NCI-H146 (cell line): ENCODE measurements at regions not wholly inside any gene's neighbourhood (a gene's known extent, or its start where the extent isn't known, plus 50 kb on each side); places are given as distances from the start of the nearest gene placed in this dataset.
"Not testable (repeated sequence)": the region's sequence is repeated elsewhere in the genome, so short reads cannot be mapped to it uniquely, and the experiment has no call there.

ENCODE experiments used
- DNase-seq: peaks from one replicate; lab custom pipeline; 2025; lab: John Stamatoyannopoulos, UW

DNA sequence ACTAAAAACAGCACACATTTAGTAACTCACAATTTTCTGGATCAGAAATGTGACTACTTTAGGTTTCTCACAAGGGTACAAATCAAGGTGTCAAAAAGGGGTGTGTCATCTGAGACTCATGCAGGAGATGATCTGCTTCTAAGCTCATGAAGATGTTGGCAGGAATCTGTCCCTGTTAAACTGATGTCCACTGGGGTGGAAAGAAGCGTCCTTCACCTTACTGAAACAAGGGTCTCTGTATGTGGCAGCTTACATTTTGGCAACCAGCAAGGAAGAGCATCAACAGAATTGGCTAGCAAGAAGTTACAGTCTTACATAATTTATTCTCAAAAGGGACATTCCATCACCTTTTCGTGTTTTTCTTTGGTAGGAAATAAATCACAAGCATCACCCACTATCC, 1223.8 kb downstream of the AMY1C start:
- peak; percentile 11 for DNase-seq

DNA sequence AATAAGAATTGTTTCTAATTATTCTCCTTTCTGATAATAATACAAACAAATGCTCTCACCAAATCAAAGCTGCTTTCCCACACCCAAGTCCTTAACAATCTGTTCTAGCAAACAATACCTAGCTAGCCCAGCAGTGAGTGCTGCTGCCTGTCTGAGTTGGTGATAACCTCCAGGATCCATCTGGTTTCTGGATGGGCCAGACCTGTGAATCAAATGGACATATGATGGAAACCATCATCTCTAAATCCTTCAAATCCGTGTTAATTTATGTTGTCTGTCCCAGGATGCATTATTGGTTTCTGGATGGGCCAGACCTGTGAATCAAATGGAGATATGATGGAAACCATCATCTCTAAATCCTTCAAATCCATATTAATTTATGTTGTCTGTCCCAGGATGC, 1230.0 kb downstream of the AMY1C start:
- no peak for DNase-seq

DNA sequence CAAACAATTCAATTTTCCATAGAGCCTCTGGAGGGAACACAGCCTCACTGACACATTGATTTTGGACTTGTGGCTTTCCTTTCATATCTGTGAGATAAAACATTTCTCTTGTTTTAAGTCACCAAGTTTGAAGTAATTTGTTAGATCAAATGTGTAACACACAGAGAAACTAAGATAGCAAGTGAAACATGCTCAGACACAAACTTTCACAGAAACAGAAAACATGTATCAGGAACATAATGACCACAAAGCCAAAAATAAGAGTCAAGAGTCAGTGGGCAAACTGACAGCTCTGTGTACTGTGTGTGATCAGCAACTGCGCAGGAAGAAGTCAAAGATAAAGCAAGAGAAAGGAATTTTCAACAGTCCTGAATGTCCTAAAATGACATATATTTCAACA, 1237.5 kb downstream of the AMY1C start:
- no peak for DNase-seq

DNA sequence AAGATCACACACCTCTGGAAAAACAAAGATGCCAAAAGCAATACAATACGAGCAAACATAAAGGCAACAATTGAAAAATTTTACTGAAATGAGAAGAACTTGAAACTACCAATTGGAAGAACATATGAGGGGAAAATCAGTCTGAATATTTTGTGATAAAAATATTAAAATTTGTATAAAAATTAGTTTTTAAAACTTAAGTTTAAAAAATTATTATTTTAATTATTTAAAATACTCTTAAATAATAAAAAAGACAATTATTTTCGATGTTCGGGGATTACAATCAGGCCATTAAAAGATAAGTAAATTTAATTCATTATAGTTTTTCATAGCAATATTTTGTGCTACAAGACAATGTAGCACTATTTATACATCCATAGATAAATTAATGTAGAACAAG, 1239.3 kb downstream of the AMY1C start:
- no peak for DNase-seq

DNA sequence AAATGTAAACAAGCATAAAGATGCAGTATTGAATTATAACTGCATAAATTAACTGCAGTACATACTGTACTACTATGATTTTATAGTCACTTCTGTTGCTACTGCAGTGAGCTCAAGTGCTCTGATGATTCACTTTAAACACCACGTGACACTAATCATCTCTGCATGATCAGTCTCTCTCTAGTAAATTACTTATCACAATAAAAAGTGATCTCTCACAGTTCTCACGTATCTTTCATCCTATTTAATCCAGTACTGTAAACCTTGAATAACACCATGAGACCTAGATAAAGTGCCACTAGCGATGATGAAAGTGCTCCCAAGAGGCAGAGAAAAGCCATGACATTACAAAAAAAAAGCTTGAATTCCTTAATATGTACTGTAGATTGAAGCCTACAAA, 1242.0 kb downstream of the AMY1C start:
- peak; percentile 39 for DNase-seq

DNA sequence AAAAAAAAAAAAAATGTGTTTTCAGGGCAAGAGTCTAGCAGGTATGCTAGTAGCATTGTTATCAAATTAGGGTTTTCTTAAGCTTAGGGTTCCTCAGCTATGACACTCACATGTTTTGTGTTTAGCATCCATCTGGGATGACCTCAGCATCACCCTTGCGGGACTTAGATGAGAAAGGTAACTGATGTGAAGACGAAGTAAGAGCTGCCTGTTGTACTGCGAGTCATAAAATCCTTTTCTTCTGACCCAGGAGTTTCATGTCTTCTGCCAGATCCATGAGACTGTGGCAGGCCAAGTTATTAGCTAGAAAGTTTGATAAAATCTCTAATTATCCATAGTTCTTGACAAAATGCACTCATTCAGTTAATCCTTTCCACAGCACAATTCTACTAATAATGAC, 1251.1 kb downstream of the AMY1C start:
- DNase-seq = no peak

DNA sequence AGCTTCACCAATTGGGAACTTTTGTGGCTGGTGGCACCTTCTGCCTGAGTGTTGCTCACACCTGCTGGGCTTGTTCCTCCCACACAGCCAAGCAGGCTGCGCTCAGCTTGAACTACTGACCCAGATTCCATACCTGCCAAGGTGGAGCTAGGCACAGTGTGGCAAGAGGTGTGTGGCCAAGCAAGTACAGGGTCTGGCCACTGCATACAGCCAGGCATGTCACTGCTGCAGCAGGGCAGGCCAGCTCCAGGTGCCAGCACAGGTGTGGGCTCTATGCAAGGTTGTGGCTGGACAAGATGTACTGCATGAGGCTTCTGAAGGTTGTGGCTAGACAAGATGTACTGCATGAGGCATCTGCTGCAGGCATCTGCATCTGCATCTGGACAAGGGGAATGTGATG, 1254.8 kb downstream of the AMY1C start:
- no peak for DNase-seq

DNA sequence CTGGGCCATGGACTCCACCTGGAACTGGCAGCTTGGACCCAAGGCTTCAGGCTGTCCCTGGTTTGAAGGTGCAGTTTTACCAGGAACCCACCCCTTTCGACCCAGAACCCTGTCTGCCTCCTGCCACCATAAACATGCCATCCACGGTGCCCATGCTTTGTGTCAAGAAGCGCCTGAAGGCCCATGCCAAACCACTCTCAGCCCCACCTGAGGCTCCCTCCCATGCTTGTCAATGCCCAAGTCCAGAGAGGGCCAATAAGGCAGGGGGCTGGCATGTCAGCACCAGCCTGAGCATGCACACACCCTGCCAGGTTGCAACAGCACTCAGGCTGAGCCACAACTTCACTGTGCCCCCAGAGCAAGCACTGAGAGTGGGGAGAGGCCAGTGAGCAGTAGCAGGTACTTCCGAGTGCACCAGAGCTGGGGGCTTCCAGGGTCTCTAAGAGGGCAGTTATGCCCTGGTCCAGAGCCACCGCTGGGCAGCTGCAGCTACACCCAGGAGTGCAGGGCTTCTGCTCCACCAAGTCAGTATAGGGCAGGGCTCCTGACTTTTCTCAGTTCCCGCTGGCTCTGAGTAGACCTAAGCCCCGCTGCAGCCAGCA, 1256.0 kb downstream of the AMY1C start:
- no peak for DNase-seq

DNA sequence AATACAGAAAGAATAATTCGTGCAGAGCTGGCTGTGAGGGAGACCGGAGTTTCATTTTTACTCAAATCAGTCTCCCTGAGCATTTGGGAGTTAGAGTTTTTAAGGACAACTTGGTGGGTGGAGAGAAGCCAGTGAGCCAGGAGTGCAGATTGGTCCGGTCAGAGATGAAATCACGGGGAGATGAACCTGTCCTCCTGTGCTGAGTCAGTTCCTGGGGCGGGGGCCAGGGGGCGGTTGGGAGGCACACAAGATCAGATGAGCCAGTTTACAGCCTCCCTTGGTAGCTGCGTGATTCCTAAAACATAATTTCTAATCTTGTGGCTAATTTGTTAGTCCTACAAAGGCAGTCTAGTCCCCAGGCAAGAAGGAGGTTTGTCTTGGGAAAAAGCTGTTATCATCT, 1267.9 kb downstream of the AMY1C start:
- no peak for DNase-seq

DNA sequence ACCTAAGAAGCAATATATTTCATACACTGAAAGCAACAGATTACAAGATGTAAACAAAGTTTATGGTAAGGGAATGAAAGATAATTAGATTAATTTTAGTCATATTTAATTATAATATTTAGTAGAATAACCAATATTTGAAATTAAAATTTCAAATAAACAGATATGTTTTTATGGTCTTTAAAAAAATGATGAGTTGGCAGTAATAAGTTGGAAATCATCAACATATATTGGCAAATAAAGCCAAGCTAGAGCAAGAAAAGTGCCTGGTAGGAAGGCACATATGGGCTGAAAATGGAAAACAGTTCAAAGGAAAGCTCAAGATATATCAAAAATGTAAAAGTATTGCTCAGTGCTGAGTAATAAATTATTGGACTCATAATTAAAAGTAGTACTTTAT, 1274.0 kb downstream of the AMY1C start:
- DNase-seq = no peak

DNA sequence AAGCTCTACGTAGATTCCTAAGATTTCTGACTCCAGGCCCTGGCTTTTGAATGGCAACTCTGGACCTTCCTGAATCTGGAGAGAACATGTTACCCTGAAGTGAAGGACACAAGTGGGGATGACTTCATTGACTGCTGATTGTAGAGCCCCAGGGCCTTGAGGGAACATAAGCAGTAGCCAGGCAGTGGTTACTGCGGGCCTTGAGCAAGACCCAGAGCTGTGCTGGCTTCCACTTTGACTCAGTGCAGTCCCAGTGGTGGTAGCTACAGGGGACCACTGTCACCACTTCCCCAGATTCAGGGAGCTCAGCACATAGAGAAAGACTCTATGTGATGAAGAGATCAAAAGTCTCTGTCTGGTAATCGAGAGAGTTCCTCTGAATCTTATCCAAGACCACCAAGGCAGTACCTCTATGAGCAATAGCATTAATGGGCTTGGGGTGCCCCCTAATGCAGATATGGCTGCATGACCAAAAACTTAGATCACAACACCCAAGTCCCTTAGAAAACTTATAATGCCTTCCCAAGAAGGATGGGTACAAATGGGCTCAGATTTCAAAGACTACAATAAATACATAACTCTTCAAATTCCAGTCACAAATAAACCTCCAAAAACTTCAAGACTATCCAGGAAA, 1278.3 kb downstream of the AMY1C start:
- DNase-seq = no peak

DNA sequence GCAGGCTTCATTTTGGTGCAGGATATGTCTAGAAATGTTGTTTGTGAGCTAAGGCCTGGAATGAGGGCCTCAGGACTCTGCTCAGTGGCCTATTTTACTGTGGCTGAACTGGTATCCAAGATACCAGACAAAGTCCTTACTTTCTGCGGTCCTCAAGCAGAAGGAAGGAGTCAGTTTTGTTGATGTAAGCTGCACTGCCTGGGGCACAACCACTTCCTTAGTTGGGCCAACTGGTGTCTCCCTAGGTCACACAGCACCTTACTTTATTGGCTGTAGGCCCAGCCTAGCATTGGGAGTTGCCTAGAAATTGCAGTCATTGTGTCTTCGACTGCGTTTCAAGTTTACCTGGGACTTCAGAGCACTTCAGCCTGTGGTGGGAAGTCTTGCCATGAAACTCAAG, 1322.7 kb downstream of the AMY1C start:
- no peak for DNase-seq

DNA sequence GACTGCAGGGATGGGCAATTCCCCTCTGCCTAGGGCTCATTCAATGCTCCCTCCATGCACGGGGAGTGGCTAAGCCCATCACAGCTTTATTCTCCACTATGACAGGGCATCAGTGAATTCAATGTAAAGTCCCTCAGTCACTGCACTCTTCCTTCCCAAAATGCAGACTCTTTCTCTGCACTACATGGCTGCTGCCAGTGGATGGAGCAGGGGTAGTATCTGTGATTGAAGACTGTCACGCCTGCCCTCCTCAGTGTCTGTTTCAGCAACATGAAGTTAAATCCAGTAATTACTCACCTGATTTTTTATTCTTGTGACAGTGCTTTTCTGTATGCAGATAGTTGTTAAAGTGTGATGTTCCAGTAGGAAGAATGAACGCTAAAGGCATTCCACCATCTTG, 1323.2 kb downstream of the AMY1C start:
- peak; percentile 11 for DNase-seq

DNA sequence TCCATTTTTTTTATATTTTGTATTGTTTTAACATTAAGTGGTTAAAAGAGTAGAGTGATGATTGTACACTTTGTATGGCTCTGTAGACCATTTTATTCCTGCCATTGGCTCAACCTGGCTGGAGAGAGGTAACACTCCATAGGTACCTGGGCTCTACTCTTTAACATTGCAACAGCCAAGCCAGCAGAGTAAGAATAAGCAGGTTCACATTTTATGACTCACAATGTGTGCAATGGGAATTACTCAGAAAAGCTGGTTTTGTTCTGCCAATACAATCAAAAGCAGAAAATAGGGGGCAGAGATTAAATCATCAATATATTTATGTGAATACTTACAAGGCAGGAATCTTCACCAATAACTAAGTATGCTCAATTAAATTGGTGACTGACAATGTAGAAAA, 1324.0 kb downstream of the AMY1C start:
- DNase-seq = no peak

DNA sequence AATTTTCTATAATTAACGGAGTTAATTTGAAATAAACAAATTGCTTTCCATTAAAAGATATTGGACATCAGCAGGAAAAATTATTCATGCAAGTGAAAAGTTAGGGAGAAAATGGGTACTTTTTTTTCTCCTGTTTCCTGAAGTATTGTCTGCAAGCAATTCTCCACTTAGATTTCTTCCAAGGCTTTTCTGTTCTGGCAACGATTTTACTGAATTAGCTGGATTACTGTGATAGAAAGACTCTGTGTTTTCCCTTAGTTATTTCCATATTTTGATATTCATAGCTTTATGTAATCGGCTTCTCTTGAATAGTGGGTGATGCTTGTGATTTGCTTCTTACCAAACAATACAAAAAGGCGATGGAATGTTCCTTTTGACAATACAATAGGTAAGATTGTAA, 1333.9 kb downstream of the AMY1C start:
- no peak for DNase-seq

DNA sequence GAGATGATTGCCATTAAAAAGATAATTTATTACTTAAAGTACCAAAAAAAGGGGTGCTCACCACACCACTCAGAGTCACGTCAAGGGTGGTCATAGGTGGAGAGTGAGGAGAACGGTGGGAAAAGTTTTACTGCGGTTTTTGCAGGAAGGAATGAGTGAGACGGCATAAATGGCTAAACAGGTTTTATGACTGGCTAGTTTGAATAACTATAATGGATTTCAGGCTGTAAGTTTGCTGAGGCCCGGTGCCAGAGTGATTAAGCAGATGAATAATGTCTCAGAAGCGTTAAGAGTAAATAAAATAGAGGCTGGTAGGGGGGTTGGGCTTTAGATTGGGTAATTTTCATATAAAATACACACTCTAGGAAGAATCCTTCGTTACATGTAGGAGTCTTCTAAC, 1337.8 kb downstream of the AMY1C start:
- DNase-seq = no peak

DNA sequence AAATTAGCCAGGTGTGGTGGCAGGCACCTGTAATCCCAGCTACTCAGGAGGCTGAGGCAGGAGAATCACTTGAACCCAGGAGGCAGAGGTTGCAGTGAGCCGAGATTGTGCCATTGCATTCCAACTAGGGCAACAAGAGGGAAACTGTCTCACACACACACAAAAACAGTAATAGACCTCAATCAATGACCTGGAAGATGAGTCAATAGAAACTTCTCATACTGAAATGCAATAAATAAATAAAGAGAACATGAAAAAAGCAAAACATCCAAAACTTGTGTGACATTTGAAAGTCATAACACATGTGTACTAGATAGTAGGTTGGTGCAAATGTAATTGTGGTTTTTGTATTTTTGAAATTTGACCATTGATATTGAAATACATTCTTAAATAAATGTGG, 1338.5 kb downstream of the AMY1C start:
- no peak for DNase-seq

DNA sequence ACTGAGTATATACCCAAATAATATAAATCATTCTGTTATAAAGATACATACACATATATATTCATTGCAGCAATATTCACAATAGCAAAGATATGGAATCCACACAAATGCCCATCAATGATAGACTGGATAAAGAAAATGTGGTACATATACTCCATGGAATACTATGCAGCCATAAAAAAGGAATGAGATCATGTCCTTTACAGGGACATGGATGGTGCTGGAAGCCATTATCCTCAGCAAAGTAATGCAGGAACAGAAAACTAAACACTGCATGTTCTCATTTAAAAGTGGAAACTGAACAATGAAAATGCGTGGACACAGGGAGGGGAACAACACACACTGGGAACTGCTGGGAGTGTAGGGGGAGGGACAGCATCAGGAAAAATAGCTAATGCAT, 1344.2 kb downstream of the AMY1C start:
- not testable (repeated sequence) for DNase-seq

DNA sequence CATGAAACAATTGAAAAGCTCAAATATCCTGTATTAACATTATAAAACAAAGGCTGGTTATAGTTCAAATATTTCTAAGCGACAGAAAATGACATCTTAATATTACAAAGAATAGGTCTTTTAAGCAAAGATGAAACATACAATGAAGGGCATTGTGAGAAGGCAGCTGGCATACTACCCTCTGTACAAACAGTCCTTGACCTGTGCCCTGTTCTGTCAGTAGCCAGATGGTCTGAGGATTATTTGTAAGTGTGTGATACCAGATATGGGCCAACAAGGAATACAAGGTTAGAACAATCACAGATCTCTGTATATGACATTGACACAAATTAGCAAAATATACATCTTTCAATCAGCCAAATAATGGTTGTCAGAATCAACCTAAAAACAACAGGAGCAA, 1350.4 kb downstream of the AMY1C start:
- DNase-seq = peak; percentile 97

DNA sequence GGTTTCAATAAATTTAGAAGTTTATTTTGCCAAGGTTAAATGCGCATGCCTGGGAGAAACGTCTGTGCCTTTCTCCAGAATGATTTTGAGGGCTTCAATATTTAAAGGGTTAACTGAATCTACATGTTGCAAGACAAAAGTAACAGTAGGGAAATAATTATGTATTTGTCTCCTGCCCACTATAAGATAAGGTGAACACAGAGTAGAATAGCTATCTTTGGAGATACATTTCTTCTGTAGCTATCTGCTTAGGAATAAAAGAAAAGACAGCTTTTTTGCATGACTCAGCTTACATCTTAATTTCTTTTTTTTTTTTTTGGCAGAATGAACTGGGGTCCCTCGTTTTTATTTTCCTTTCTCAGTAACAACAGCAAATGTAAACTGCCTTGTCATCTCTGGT, 1351.6 kb downstream of the AMY1C start:
- no peak for DNase-seq

DNA sequence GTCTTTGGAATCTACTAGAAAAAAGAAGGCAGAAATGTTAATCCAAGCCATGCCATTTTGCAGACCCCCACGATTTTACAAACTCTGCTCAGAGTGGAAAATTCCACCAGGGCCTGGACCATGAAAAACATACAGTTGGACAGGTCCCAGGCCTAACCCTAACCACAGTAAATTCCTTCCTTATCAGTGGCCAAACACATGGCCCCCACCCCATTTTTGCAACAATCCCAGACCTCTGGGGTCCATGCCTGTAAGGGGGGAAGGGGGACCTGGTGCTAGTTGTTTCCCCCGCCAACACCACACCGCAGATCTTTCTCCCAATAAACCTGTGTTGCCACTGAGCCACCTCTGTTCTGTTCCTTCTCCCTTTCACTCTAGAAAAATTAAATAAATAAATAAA, 1352.7 kb downstream of the AMY1C start:
- DNase-seq = no peak

DNA sequence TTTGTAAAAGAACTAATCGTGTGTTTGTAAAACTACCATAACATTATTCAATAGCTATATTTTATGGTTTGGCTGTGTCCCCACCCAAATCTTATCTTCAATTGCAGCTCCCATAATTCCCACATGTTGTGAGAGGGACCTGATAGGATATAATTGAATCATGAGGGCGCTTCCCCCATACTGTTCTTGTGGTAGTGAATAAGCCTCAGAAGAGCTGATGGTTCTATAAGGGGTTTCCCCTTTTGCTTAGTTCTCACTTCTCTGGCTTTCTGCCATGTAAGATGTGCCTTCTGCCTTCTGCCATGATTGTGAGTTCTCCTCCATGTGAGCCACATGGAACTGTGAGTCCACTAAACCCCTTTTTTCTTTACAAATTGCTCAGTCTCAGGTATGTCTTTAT, 1372.3 kb downstream of the AMY1C start:
- no peak for DNase-seq

DNA sequence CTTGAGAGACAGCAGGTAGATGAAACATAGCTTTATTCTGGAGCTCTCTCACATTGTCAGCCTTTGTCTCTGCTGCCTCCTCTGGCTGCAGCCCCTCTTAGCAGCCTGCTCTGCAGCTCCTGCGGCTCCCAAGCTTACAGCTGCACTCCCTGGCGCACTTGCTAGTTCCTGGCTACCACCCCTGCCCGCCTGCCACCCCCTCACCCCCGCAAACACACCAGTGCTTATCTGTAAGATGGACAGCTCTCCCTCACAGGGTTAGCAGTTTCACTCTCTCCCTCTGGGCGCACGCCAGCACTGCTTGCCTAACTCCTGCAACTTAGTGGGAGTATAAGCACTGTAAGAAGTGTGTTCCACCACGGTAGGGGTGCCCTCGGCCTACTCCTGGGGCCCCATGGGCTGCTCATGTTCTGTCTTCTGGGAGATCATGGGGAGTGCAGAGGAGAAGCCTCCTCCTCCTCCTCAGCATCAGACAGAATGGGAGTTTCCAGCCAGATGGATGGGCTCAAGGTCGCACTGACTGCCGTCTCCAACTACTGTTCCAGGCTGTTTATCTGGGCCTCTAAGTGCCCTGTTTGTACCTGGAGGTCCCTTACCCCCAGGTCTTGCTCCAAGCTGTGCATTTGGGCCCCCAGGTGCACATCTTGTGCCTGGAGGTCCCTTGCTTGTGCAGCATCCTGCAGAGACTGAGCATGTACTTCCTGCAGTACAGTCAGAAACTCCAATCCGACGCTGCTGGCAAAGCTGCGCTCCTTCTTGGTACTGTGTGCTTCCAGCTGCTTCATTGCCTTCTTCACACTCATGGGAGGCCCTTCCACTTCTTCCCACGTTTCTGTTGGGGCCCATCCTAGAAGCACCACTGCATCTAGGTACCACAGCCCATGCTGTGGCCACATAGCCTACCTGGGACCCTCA, 1388.1 kb downstream of the AMY1C start:
- peak; percentile 84 for DNase-seq
